HCEC 1CT (cell line): ENCODE measurements at regions not wholly inside any gene's neighbourhood (a gene's known extent, or its start where the extent isn't known, plus 50 kb on each side); places are given as distances from the start of the nearest gene placed in this dataset.
A peak's percentile ranks its signal among the peaks of the same experiment; 100 is the strongest.

ENCODE experiments used
- DNase-seq: peaks from one replicate; pipeline ENCODE4 v3.0.0-alpha.2; 2017

- peak; percentile 41 for DNase-seq
Observed at GRCh38 chr1:55636696-55637095, 421.5 kb upstream of the USP24 start.

GRCh38 chr1:55635856-55636255 is 420.7 kb upstream of the USP24 start:
- no peak for DNase-seq

GRCh38 chr1:55634516-55634915 is 419.4 kb upstream of the USP24 start:
- DNase-seq = no peak

GRCh38 chr1:55632906-55633305 is 417.7 kb upstream of the USP24 start:
- DNase-seq = no peak

GRCh38 chr1:55632058-55632457 is 416.9 kb upstream of the USP24 start:
- peak; percentile 89 for DNase-seq

GRCh38 chr1:55631509-55631908 is 416.3 kb upstream of the USP24 start:
- peak; percentile 88 for DNase-seq

- no peak for DNase-seq
Observed at GRCh38 chr1:55626326-55626725, 411.2 kb upstream of the USP24 start.

- no peak for DNase-seq
Observed at GRCh38 chr1:55624766-55625165, 409.6 kb upstream of the USP24 start.

GRCh38 chr1:55623311-55623710 is 408.1 kb upstream of the USP24 start:
- DNase-seq = no peak

- DNase-seq = no peak
Observed at GRCh38 chr1:55622074-55622473, 406.9 kb upstream of the USP24 start.

GRCh38 chr1:55618199-55618598 is 403.0 kb upstream of the USP24 start:
- no peak for DNase-seq

- no peak for DNase-seq
Observed at GRCh38 chr1:55617288-55617982, 402.3 kb upstream of the USP24 start.

GRCh38 chr1:55612988-55613387 is 397.8 kb upstream of the USP24 start:
- no peak for DNase-seq

- no peak for DNase-seq
Observed at GRCh38 chr1:55611123-55611522, 396.0 kb upstream of the USP24 start.

GRCh38 chr1:55610203-55610602 is 395.0 kb upstream of the USP24 start:
- DNase-seq = no peak

GRCh38 chr1:55609630-55610029 is 394.5 kb upstream of the USP24 start:
- DNase-seq = no peak

- DNase-seq = no peak
Observed at GRCh38 chr1:55605155-55605554, 390.0 kb upstream of the USP24 start.

GRCh38 chr1:55604749-55605148 is 389.6 kb upstream of the USP24 start:
- no peak for DNase-seq

GRCh38 chr1:55604179-55604578 is 389.0 kb upstream of the USP24 start:
- no peak for DNase-seq

- DNase-seq = no peak
Observed at GRCh38 chr1:55600242-55600641, 385.1 kb upstream of the USP24 start.

- no peak for DNase-seq
Observed at GRCh38 chr1:55597910-55598309, 382.7 kb upstream of the USP24 start.

- no peak for DNase-seq
Observed at GRCh38 chr1:55594701-55595100, 379.5 kb upstream of the USP24 start.

- no peak for DNase-seq
Observed at GRCh38 chr1:55593298-55593697, 378.1 kb upstream of the USP24 start.

- no peak for DNase-seq
Observed at GRCh38 chr1:55592122-55592521, 377.0 kb upstream of the USP24 start.

- DNase-seq = peak; percentile 22
Observed at GRCh38 chr1:55589671-55590297, 374.6 kb upstream of the USP24 start.
